Vagina (tissue), 2 donors: ENCODE measurements at regions not wholly inside any gene's neighbourhood (a gene's known extent, or its start where the extent isn't known, plus 50 kb on each side); places are given as distances from the start of the nearest gene placed in this dataset.
"Not testable (repeated sequence)": the region's sequence is repeated elsewhere in the genome, so short reads cannot be mapped to it uniquely, and the experiment has no call there.

ENCODE experiments used
- DNase-seq, 2 donors: peaks; one replicate each; pipeline ENCODE4 v3.0.0-alpha.2; 2017; ENCODE audit errors: extremely low spot score in 2 of 2
- H3K27ac ChIP-seq: fragments of 200-600 bp; sonication (generic); one replicate; pipeline ENCODE4 v1.5.1; 2019
- H3K27me3 ChIP-seq: fragments of 200-600 bp; sonication (generic); one replicate; pipeline ENCODE4 v1.5.1; 2019
- H3K36me3 ChIP-seq, 2 donors: fragments of 200-600 bp; sonication (generic); one replicate each; pipeline ENCODE4 v1.5.1; 2017 to 2019
- H3K4me1 ChIP-seq: fragments of 200-600 bp; sonication (generic); one replicate; pipeline ENCODE4 v1.5.1; 2019
- H3K4me3 ChIP-seq, 2 donors: fragments of 200-600 bp; sonication (generic); 1 replicate in 1 of 2; 2 replicates in 1 of 2; pipeline ENCODE4 v1.5.1; 2016 to 2019
- H3K9me3 ChIP-seq: fragments of 200-600 bp; sonication (generic); one replicate; pipeline ENCODE4 v1.5.1; 2019
- CTCF ChIP-seq, 3 experiments: fragments of 450-650 bp in 2 of 3; fragments of 200-600 bp in 1 of 3; sonication (generic) in 1 of 3; IDR thresholded peaks; one replicate each; pipeline ENCODE4 v1.5.1; 2017 to 2019; ENCODE audit warnings: antibody characterized with exemption in 3 of 3, mild to moderate bottlenecking in 2 of 3, moderate library complexity in 2 of 3
- POLR2A ChIP-seq, 2 donors: fragments of 450-650 bp; IDR thresholded peaks; one replicate each; pipeline ENCODE4 v1.6.1; 2017; ENCODE audit warnings: antibody characterized with exemption in 2 of 2, mild to moderate bottlenecking in 2 of 2, moderate library complexity in 2 of 2
- POLR2AphosphoS5 ChIP-seq, 2 donors: sonication (generic); formaldehyde crosslinking; IDR thresholded peaks; one replicate each; pipeline ENCODE4 v1.9.0; 2017; ENCODE audit warnings: antibody characterized with exemption in 2 of 2, mild to moderate bottlenecking in 2 of 2, low read depth in 1 of 2; ENCODE audit not compliant: insufficient read depth in 1 of 2
- intact Hi-C: fragments of 100-400 bp; cut with DNase I; formaldehyde crosslinking; loops from one replicate; pipeline ENCODE4 v1.15.1; 2023

GRCh38 chr18:22703883-22704585 lies 229.1 kb upstream of the RBBP8 start:
- intact Hi-C loops: no loop called here
- H3K4me1 ChIP-seq: no peaks in the 10 kb centered on the region
- H3K27me3 ChIP-seq: no peaks in the 10 kb centered on the region
- no peaks in the 10 kb centered on the region for H3K9me3 ChIP-seq
- no peak overlapping the region for H3K4me3 ChIP-seq
- H3K27ac ChIP-seq: no peak overlapping the region
- TF ChIP-seq POLR2A (IDR thresholded peaks at IDR 0.05): no peak
- TF ChIP-seq CTCF (IDR thresholded peaks at IDR 0.05): peak in 2 of 3 experiments; percentile 53 to 57
- no peak for DNase-seq
- H3K36me3 ChIP-seq: no peaks in the 10 kb centered on the region

GRCh38 chr18:22704586-22704918 lies 228.6 kb upstream of the RBBP8 start:
- no peaks in the 10 kb centered on the region for H3K9me3 ChIP-seq
- H3K27ac ChIP-seq: no peak overlapping the region
- H3K27me3 ChIP-seq: no peaks in the 10 kb centered on the region
- intact Hi-C loops: no loop called here
- no peak for DNase-seq
- no peak overlapping the region for H3K4me3 ChIP-seq
- no peaks in the 10 kb centered on the region for H3K4me1 ChIP-seq
- H3K36me3 ChIP-seq: no peaks in the 10 kb centered on the region
- TF ChIP-seq CTCF (IDR thresholded peaks at IDR 0.05) (no peak), POLR2AphosphoS5 (IDR thresholded peaks at IDR 0.05; ENCODE audit: insufficient read depth in 1 of 2, low read depth in 1 of 2) (no peak), POLR2A (IDR thresholded peaks at IDR 0.05) (no peak)

GRCh38 chr18:22705328-22705727 lies 227.8 kb upstream of the RBBP8 start:
- intact Hi-C loops: no loop called here
- TF ChIP-seq POLR2AphosphoS5 (IDR thresholded peaks at IDR 0.05; ENCODE audit: insufficient read depth in 1 of 2, low read depth in 1 of 2) (no peak), CTCF (IDR thresholded peaks at IDR 0.05) (no peak), POLR2A (IDR thresholded peaks at IDR 0.05) (no peak)
- Histone ChIP-seq H3K4me1 (peaks cover under 1% of the 10 kb centered on the region), H3K27me3 (no peaks in the 10 kb centered on the region), H3K9me3 (no peaks in the 10 kb centered on the region), H3K4me3 (no peak overlapping the region), H3K36me3 (no peaks in the 10 kb centered on the region), H3K27ac (no peak overlapping the region)
- DNase-seq: no peak

- H3K27ac ChIP-seq, H3K4me1 ChIP-seq, H3K36me3 ChIP-seq, DNase-seq, intact Hi-C loops, H3K4me3 ChIP-seq, H3K27me3 ChIP-seq, H3K9me3 ChIP-seq: not testable (repeated sequence)
Observed at GRCh38 chr18:22706025-22706424, 227.1 kb upstream of the RBBP8 start.

- no peak overlapping the region for H3K27ac ChIP-seq
Observed at GRCh38 chr18:22709288-22710060, 223.7 kb upstream of the RBBP8 start.

More at GRCh38 chr18:22709288-22710060, 223.7 kb upstream of the RBBP8 start:
- intact Hi-C loops: no loop called here
- Histone ChIP-seq H3K4me3 (no peak overlapping the region), H3K27me3 (no peaks in the 10 kb centered on the region), H3K36me3 (no peaks in the 10 kb centered on the region), H3K9me3 (no peaks in the 10 kb centered on the region), H3K4me1 (peaks cover 15% of the 10 kb centered on the region)
- DNase-seq: no peak
- TF ChIP-seq POLR2AphosphoS5 (IDR thresholded peaks at IDR 0.05; ENCODE audit: insufficient read depth in 1 of 2, low read depth in 1 of 2) (no peak), CTCF (IDR thresholded peaks at IDR 0.05) (no peak), POLR2A (IDR thresholded peaks at IDR 0.05) (no peak)
